ENCODE measurements at regions not wholly inside any gene's neighbourhood (a gene's known extent, or its start where the extent isn't known, plus 50 kb on each side); places are given as distances from the start of the nearest gene placed in this dataset.
A peak's percentile ranks its signal among the peaks of the same experiment; 100 is the strongest.

DNA sequence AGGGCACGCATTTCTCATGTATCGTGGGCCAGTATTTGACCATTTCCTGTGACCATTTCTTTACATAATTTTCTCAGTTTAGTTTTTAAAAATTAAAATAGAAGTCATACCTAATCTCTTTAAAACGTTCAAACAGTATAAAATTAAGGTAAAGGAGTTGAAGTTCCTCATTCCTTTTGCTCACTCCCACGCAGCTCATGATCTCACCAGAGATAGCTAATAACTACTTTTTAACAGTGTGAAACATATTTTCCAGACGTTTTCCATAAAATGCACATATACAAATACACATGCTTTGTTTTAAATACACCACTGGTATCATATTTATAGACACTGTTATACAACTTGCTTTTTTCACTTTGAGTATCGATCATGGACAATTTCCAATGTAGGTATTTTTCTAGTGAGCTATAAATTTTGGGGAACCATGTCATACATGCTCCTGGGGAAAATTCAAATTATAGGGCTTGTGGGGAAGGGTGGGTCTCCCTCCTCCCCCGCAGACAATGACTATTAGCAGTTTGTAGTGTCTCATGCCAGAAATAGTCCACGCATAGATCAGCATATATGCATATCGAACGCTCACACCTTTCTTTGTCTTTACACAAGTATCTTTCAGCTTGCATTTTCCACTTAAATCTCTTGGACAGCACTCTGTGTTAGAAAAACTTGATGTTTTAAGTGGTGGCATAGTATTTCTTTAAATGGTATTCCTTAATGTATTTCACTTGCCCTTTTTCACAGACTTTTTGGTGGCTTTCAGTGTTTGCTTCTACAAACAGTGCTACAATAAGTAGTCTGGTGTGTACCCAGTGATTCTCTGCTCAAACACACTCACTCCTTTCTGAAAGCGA is 145.5 kb upstream of the ZNF217 start:
- no peaks in the 10 kb centered on the region for H3K36me3 ChIP-seq (ENCODE audit: insufficient read depth, low read length)
- no peaks in the 10 kb centered on the region for H3K9me3 ChIP-seq (ENCODE audit: low read depth, low read length)
- H3K4me3 ChIP-seq = peak overlapping the region; percentile 70
- DNase-seq (ENCODE audit: low read depth, low spot score) = no peak
- no peak for TF ChIP-seq POLR2AphosphoS5 (IDR thresholded peaks at IDR 0.05; ENCODE audit: borderline replicate concordance, low read depth, low read length)
- TF ChIP-seq FOXP2 (optimal IDR thresholded peaks at IDR 0.05; ENCODE audit: control extremely low read depth, extremely low read length, insufficient read depth) = no peak
- no peak for TF ChIP-seq EZH2 (IDR thresholded peaks at IDR 0.05)
- H3K9ac ChIP-seq (ENCODE audit: insufficient read length) = peak overlapping the region; percentile 70
- H3K27ac ChIP-seq = peak overlapping the region; percentile 91

DNA sequence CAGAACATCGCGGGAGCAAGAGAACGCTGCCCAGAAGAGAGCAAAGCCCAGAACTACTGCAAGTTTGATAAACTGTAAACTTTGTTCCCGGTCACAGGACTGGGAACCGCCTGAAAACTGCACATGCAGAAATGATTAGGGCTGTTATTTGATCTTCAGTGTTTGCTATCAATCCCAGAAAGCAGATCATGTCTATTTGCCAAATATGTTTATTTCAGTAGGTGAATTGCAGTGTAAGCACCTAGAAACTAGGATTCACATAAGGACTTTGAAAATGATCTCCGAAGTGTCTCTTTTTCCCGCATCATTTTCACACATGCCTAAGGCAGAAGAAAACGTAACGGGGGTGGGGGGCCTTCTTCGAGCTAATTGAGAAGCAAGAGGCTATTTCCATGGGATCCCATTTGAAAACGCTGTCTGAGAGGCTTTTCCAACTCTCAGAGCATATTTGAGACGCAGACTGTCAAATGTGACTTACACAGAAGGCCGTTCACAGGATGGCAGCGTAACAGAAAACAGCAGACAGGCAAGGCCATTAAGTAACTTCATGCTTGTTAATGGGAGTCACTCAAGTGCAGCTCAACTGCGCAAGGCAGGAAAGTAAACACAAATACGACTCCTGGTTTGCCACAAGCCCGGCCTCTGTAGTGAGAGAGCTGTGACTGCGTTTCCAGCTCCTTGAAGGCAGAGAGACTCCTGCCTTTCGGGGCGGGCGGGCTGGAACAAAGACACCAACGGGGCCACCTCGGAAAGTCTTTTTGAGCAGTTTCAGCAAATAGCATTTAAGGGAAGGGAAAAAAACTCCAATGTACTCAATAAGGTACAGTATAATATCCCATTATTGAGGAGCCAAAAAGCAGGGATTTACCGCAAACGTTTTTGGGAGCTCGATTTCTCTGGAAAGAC is 144.7 kb upstream of the ZNF217 start:
- peak; percentile 68 for DNase-seq (ENCODE audit: low read depth, low spot score)
- peak overlapping the region; percentile 70 for H3K9ac ChIP-seq (ENCODE audit: insufficient read length)
- TF ChIP-seq POLR2AphosphoS5 (IDR thresholded peaks at IDR 0.05; ENCODE audit: borderline replicate concordance, low read depth, low read length) (peak; percentile 32; the same call in 1 of the 2 replicates), FOXP2 (optimal IDR thresholded peaks at IDR 0.05; ENCODE audit: control extremely low read depth, extremely low read length, insufficient read depth) (peak; percentile 99), EZH2 (IDR thresholded peaks at IDR 0.05) (no peak)
- H3K36me3 ChIP-seq (ENCODE audit: insufficient read depth, low read length) = no peaks in the 10 kb centered on the region
- H3K4me3 ChIP-seq = peak overlapping the region; percentile 70
- peak overlapping the region; percentile 91 for H3K27ac ChIP-seq
- no peaks in the 10 kb centered on the region for H3K9me3 ChIP-seq (ENCODE audit: low read depth, low read length)

GRCh38 chr20:53737396-53738038 is 143.9 kb upstream of the ZNF217 start:
- H3K4me3 ChIP-seq = peak overlapping the region; percentile 56
- DNase-seq (ENCODE audit: low read depth, low spot score) = no peak
- TF ChIP-seq FOXP2 (optimal IDR thresholded peaks at IDR 0.05; ENCODE audit: control extremely low read depth, extremely low read length, insufficient read depth) = no peak
- TF ChIP-seq EZH2 (IDR thresholded peaks at IDR 0.05) = no peak
- TF ChIP-seq POLR2AphosphoS5 (IDR thresholded peaks at IDR 0.05; ENCODE audit: borderline replicate concordance, low read depth, low read length) = no peak

GRCh38 chr20:53736757-53737395 is 143.2 kb upstream of the ZNF217 start:
- Histone ChIP-seq H3K36me3 (ENCODE audit: insufficient read depth, low read length) (no peaks in the 10 kb centered on the region), H3K9ac (ENCODE audit: insufficient read length) (peak overlapping the region; percentile 70), H3K4me3 (peak overlapping the region; percentile 56), H3K9me3 (ENCODE audit: low read depth, low read length) (no peaks in the 10 kb centered on the region), H3K27ac (peak overlapping the region; percentile 91)
- no peak for DNase-seq (ENCODE audit: low read depth, low spot score)
- TF ChIP-seq FOXP2 (optimal IDR thresholded peaks at IDR 0.05; ENCODE audit: control extremely low read depth, extremely low read length, insufficient read depth) (no peak), POLR2AphosphoS5 (IDR thresholded peaks at IDR 0.05; ENCODE audit: borderline replicate concordance, low read depth, low read length) (no peak), EZH2 (IDR thresholded peaks at IDR 0.05) (no peak)

More at GRCh38 chr20:53737396-53738038, 143.9 kb upstream of the ZNF217 start:
- Histone ChIP-seq H3K9ac (ENCODE audit: insufficient read length) (peak overlapping the region; percentile 70), H3K9me3 (ENCODE audit: low read depth, low read length) (no peaks in the 10 kb centered on the region), H3K36me3 (ENCODE audit: insufficient read depth, low read length) (no peaks in the 10 kb centered on the region), H3K27ac (peak overlapping the region; percentile 91)

- peak overlapping the region; percentile 70 for H3K9ac ChIP-seq (ENCODE audit: insufficient read length)
- DNase-seq (ENCODE audit: low read depth, low spot score) = no peak
- no peak for TF ChIP-seq EZH2 (IDR thresholded peaks at IDR 0.05)
- TF ChIP-seq POLR2AphosphoS5 (IDR thresholded peaks at IDR 0.05; ENCODE audit: borderline replicate concordance, low read depth, low read length) = no peak
- TF ChIP-seq FOXP2 (optimal IDR thresholded peaks at IDR 0.05; ENCODE audit: control extremely low read depth, extremely low read length, insufficient read depth) = no peak
- H3K27ac ChIP-seq = peak overlapping the region; percentile 91
- H3K36me3 ChIP-seq (ENCODE audit: insufficient read depth, low read length) = no peaks in the 10 kb centered on the region
- H3K4me3 ChIP-seq = peak overlapping the region; percentile 56
- H3K9me3 ChIP-seq (ENCODE audit: low read depth, low read length) = no peaks in the 10 kb centered on the region
Measured at GRCh38 chr20:53736122-53736756, 142.6 kb upstream of the ZNF217 start.

GRCh38 chr20:53735536-53736050 is 142.0 kb upstream of the ZNF217 start:
- no peak overlapping the region for H3K9ac ChIP-seq (ENCODE audit: insufficient read length)
- H3K4me3 ChIP-seq = no peak overlapping the region
- H3K27ac ChIP-seq = peak overlapping the region; percentile 71
- H3K9me3 ChIP-seq (ENCODE audit: low read depth, low read length) = no peaks in the 10 kb centered on the region
- no peak for DNase-seq (ENCODE audit: low read depth, low spot score)
- no peak for TF ChIP-seq FOXP2 (optimal IDR thresholded peaks at IDR 0.05; ENCODE audit: control extremely low read depth, extremely low read length, insufficient read depth)
- TF ChIP-seq POLR2AphosphoS5 (IDR thresholded peaks at IDR 0.05; ENCODE audit: borderline replicate concordance, low read depth, low read length) = no peak
- no peak for TF ChIP-seq EZH2 (IDR thresholded peaks at IDR 0.05)
- no peaks in the 10 kb centered on the region for H3K36me3 ChIP-seq (ENCODE audit: insufficient read depth, low read length)

All from SK-N-MC (cell line).